Endothelial cell (in vitro differentiated cells): ENCODE measurements at regions not wholly inside any gene's neighbourhood (a gene's known extent, or its start where the extent isn't known, plus 50 kb on each side); places are given as distances from the start of the nearest gene placed in this dataset.

ENCODE experiments used
- DNase-seq: peaks from one replicate; pipeline ENCODE4 v3.0.0; 2021; ENCODE audit warnings: low spot score
- H3K27ac Mint-ChIP-seq: one replicate; pipeline ENCODE4 v1.8.0; 2021; ENCODE audit warnings: mixed read lengths, inconsistent platforms; ENCODE audit not compliant: unreplicated experiment
- H3K27me3 Mint-ChIP-seq: one replicate; pipeline ENCODE4 v1.8.0; 2021; ENCODE audit warnings: mild to moderate bottlenecking, moderate library complexity, mixed read lengths, inconsistent platforms; ENCODE audit not compliant: unreplicated experiment
- H3K36me3 Mint-ChIP-seq: one replicate; pipeline ENCODE4 v1.8.0; 2021; ENCODE audit warnings: mild to moderate bottlenecking, low read depth, mixed read lengths, inconsistent platforms; ENCODE audit not compliant: unreplicated experiment
- H3K4me1 Mint-ChIP-seq: one replicate; pipeline ENCODE4 v1.8.0; 2021; ENCODE audit warnings: mild to moderate bottlenecking, mixed read lengths, inconsistent platforms; ENCODE audit not compliant: unreplicated experiment
- H3K4me3 Mint-ChIP-seq: one replicate; pipeline ENCODE4 v1.8.0; 2021; ENCODE audit warnings: mild to moderate bottlenecking, mixed read lengths, inconsistent platforms; ENCODE audit not compliant: unreplicated experiment
- H3K9me3 Mint-ChIP-seq: one replicate; pipeline ENCODE4 v1.8.0; 2021; ENCODE audit warnings: mixed read lengths, inconsistent platforms; ENCODE audit not compliant: unreplicated experiment
- CTCF ChIP-seq: fragments of 200-600 bp; sonication (generic); IDR thresholded peaks from one replicate; pipeline ENCODE4 v1.5.0; 2021; ENCODE audit warnings: antibody characterized with exemption; ENCODE audit not compliant: unreplicated experiment

- H3K27ac Mint-ChIP-seq, result no peak overlapping the region
- TF ChIP-seq CTCF, result no peak
- H3K36me3 Mint-ChIP-seq, result no peaks in the 10 kb centered on the region
- H3K4me3 Mint-ChIP-seq, result no peak overlapping the region
- H3K27me3 Mint-ChIP-seq, result peaks cover 2% of the 10 kb centered on the region
- H3K4me1 Mint-ChIP-seq, result no peaks in the 10 kb centered on the region
- H3K9me3 Mint-ChIP-seq, result no peaks in the 10 kb centered on the region
- no peak for DNase-seq
Measured at GRCh38 chr3:145170121-145170520, 990.9 kb downstream of the PLOD2 start.

- H3K27ac Mint-ChIP-seq, result no peak overlapping the region
- H3K9me3 Mint-ChIP-seq, result no peaks in the 10 kb centered on the region
Measured at GRCh38 chr3:145175626-145176025, 985.4 kb downstream of the PLOD2 start.

GRCh38 chr3:145176907-145177306, 984.1 kb downstream of the PLOD2 start:
- no peak for DNase-seq
- TF ChIP-seq CTCF, result no peak
- no peaks in the 10 kb centered on the region for H3K4me1 Mint-ChIP-seq
- no peaks in the 10 kb centered on the region for H3K9me3 Mint-ChIP-seq
- H3K27ac Mint-ChIP-seq, result no peak overlapping the region
- no peaks in the 10 kb centered on the region for H3K36me3 Mint-ChIP-seq
- H3K27me3 Mint-ChIP-seq, result no peaks in the 10 kb centered on the region
- H3K4me3 Mint-ChIP-seq, result no peak overlapping the region

More at GRCh38 chr3:145175626-145176025, 985.4 kb downstream of the PLOD2 start:
- DNase-seq, result no peak
- no peak for TF ChIP-seq CTCF
- Mint-ChIP-seq H3K4me1 (no peaks in the 10 kb centered on the region), H3K36me3 (no peaks in the 10 kb centered on the region), H3K27me3 (no peaks in the 10 kb centered on the region), H3K4me3 (no peak overlapping the region)

GRCh38 chr3:145177828-145178227, 983.2 kb downstream of the PLOD2 start:
- no peaks in the 10 kb centered on the region for H3K27me3 Mint-ChIP-seq
- H3K4me1 Mint-ChIP-seq, result no peaks in the 10 kb centered on the region
- TF ChIP-seq CTCF, result no peak
- H3K4me3 Mint-ChIP-seq, result no peak overlapping the region
- no peak overlapping the region for H3K27ac Mint-ChIP-seq
- no peaks in the 10 kb centered on the region for H3K9me3 Mint-ChIP-seq
- H3K36me3 Mint-ChIP-seq, result no peaks in the 10 kb centered on the region
- no peak for DNase-seq

- no peak overlapping the region for H3K27ac Mint-ChIP-seq
- no peaks in the 10 kb centered on the region for H3K9me3 Mint-ChIP-seq
- H3K4me1 Mint-ChIP-seq, result no peaks in the 10 kb centered on the region
- no peak overlapping the region for H3K4me3 Mint-ChIP-seq
- no peak for TF ChIP-seq CTCF
- H3K27me3 Mint-ChIP-seq, result no peaks in the 10 kb centered on the region
- DNase-seq, result no peak
- no peaks in the 10 kb centered on the region for H3K36me3 Mint-ChIP-seq
Measured at GRCh38 chr3:145182196-145182911, 978.6 kb downstream of the PLOD2 start.
